GM19455 (cell line): ENCODE measurements at regions not wholly inside any gene's neighbourhood (a gene's known extent, or its start where the extent isn't known, plus 50 kb on each side); places are given as distances from the start of the nearest gene placed in this dataset.

Experiments
- ATAC-seq: cut with Tn5 transposase; IDR thresholded peaks from one replicate; pipeline ENCODE4 v1.9.1; 2021; ENCODE audit not compliant: unreplicated experiment

DNA sequence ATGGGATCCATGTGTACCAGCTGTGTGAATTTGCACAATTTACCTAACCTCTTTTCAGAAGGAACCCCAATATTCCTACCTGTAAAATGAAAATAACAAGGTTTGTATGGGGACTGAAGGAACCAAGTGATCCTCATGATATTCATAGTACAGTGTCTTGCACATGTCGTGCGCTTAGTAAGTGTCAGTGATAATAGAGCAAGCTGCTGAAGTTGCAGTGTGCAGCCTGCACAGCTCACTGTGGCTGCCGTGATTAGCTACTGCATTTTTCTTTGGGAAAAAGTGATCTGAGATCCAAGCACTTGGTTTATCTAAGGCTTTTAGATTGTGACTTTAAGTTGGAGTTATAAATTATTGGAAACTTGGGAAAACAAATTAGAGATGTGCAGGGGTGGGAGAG lies 135.9 kb upstream of the FRY start:
- no peak for ATAC-seq

DNA sequence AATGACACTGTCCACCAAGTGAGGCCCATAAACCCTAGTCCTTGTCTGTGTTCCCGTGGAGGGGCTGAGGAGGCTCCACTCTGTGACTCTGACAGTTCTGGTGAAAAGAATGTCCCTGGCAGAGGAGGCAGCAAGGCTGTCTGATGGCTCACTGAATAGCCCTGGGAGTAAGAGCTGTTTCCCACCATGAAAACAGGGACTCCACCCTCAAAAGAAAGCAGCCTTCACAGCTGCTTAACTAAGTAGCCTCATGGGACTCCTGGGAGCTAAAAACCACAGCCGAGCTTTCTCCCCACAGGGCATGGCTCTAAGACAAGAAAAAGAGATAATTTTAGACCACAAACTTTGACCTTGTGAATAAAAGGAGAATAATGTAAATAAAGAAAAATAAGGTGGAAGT lies 135.1 kb upstream of the FRY start:
- no peak for ATAC-seq

DNA sequence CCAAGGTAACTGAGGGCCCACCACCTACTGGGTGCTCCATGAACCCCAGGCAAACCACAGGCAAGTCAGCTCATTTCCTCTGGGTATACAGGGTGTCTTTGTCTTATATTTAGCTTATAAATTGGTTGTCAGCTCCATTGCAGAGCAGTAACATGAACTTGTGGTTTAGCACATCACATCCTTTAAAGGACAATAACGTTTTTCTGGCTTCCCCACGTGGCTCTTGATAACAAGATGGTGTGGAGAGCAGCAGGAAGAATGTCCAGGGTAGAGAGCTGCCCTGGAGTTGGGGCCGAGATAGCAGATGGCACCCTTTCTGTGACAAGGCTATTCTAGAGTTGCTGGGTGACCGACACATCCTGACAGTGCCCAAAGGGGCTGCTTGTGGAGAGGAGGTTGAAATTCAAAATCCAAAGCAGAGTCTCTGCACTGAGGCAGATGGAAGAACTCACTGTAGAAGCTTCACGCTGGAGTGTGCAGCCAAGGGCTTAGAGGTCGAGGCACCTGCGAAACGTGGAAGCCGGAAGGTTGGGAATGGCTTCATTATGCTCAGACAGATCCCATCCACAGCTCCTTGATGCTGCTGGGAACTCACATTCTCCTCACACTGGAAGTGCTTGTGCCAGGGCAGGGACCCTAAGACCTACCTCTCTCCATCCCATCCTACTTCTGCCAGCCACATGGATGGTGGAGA lies 133.0 kb upstream of the FRY start:
- no peak for ATAC-seq

DNA sequence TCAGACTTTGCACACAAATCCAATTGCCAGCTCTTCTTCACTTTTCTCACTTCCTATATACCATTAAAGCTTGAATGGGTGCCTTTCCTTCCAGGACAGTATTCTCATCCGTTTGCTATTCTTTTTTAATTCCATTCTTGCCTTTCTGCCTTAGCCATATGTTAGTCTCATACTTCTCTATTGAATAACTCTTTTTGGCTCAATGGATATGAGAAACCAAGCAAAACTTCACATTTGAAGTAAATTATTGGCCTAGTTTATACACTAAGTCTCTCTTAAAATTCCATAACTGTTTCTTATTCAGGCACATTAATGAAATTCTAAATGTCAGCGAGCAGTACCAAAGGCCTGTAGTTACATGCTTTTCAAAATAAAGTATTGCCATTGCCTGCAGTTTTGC lies 129.6 kb upstream of the FRY start:
- ATAC-seq: no peak

DNA sequence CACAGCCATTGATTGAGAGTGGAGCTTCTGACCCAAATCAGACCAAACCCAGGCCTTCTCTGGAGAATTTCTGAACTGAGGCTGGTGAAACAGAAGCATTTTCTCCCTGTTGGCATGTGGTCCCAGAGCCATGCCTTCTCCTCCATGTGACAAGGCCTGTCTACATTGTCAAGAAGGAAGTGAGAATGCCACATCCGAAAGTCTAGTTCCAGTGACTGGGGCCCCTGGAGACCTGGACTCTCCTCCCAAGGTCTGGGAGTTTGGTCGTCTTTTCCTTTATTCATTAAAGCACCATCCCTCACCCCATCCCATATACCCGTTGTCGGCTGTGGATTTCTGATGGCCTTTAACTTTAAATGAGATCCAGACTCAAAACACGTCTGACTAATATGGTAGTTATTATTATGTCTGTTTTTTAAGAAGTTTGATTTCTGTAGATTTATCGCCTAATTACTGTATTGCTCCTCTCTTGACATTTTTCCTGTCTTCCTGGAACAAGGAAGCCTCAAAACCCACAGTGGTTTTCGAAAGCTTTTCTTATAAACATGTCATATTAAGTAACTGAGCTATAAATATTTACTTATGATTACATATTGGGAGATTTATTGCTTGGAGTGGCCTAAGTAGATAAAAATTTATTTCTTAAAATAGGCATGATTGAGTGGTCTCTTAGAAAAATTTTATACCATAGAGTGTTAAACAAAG lies 128.3 kb upstream of the FRY start:
- ATAC-seq: no peak

DNA sequence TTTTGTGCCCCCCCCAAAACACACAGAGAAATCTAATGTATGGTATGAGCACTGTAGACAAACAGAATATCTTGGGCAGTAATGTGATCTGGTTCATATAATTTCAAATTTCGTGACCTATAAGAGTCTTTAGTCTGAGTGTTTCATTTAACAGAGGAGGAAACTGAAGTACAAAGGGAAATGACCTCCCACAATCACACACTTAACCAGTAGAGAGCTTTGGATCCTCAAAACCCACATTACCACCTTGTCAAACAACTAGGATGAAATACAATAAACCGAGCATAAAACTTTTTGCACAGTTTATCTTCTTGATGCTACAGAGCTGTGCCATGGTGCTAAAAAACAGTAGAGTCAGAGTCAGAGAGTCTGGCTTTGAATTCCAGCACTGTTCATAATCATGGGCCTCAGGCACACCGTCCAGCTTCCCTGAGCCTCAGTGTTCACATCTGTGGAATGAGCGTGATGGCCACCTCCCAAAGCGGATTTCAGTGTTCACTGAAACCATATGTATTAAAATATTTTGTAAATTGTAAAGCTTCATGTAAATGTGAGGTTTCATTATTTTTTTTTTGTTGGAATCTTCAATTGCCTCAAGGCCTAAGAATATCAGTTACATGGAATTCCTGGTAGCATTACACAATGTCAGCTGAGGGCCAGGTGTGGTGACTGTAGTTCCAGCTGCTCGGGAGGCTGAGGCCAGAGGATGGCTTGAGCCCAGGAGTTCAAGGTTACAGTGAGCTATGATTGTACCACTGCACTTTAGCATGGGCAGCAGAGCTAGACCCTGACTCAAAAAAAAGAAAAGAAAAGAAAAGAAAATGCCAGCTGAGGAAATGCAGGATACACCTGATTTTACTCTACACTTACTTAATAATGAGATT lies 126.4 kb upstream of the FRY start:
- ATAC-seq: no peak

DNA sequence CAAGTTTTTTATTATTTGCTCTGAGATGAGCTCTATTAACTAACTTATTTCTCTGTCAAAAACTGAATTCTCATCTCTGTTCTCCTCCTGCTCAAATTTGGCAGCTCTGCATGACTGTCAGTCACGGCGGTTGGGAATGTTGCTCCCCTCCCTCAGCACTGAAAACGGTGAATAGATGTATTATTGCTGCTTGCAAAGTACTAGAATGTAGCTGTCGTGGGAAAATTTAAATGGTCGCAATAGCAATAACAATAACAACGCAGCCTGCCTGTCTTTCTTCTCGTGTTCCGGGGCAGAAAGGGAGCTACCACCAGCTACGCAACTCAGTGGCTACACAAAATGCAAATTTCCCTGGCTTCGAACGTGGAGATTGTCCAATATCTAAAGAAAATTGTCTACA lies 125.6 kb upstream of the FRY start:
- ATAC-seq: no peak

DNA sequence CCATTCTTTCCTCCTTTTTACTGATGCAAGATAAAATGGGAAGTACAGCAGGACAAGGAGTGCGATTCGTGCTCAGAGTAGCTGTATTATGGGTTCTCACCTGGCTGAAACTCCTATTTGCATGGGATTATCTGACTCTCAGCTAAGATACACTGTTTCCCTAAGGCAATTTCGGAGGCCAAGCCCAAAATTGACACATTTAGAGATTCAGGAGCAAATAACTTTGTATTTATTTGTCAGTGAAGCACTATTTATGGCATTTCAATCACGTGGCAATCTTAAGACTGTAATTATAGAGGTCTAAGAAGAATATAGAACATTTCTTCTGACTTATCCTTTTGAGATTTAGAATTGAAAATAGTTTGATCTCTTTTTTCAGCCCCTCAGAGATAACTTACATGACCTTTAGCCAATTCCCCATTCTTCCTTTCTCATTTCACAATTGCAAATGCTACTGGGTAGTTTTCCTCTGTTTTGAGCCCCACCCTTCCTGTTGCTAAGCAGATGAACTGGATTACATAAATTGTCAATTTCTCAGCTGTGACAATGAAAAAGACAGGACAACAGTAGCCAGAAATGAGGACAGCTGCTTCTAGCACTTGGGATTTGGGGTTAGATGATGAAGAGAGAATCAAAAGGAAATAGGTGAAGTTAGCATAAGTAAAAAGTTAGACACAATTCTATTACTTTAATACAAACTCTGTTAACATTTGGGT lies 122.7 kb upstream of the FRY start:
- no peak for ATAC-seq

DNA sequence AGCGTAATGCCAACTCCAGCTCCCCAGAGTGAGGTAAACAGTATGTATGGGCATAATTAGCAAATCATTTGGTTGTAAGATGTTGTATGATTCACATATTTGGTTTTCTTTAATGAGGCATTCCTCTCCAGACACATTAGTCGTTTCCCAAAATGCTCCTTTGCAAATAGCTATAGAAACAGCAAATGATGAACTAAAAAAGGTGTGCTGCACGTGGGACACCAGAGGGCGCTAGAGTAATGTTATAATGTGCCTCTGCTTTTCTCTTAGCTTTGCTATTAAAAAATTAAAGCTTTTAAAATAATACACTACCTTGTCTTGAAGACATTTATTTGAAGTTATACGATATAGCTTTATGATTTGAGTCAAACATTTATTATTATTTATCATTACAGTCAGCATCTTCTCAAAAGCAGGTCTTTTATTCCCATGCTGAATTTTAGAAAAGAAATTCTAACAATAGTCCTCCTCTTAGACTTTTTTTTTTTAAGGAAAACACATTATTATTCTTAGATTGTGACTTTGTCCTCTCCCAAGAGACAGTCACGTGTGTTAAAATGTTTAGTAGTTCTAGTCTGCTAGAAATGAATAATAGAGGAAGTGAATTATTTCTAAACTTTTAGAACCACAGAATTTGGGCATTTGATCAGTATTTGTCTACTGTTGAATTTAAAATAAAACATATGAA lies 121.6 kb upstream of the FRY start:
- no peak for ATAC-seq

DNA sequence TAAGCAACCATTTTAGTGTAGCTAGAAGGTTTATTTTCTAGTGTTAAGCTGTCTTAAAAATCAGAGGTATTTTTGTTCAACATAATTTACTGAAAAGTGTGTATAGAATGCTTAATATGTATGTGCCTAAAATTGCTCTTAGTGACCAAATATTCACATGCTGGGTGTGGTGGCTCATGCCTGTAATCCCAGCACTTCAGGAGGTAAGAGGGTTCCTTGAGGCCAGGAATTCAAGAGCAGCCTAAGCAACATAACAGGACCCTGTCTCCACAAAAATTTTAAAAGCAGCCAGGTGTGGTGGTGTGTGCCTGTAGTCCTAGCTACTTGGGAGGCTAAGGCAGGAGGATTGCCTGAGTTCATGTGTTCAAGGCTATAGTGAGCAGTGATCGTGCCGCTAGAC lies 120.9 kb upstream of the FRY start:
- ATAC-seq: no peak

DNA sequence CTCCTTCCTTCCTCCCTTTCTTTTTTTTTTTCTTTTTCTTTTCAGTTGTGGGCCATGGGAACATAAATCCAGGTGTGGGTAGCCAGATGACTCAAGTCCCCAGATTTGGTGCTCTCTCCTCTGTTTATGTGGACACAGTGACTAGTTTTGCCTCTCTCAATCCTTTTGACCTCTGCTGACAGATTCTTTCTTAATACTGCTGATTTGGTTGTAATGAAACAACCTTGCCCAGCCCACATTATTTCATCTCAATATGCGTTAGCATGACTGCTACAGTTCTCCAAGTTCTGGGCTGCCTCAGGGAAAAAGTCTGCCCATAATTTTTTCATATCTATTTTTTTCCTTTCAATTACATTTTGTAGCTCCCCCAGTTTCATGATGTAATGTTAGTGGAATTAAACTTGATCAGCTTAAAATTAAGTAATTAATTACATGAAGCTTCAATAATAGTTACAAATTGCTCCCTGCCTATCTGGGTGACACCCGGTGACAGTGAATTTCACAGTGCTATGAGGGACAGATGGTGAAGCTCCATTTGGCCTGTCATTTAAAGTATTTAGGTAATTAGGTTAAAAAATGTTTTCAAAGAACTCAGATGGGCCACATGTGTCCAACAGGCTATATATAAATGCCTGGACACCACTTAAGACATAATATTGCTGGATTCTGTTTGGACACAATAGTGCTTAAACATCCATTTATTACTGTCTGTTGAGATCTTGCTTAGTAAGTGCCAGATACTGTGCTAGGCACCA lies 118.8 kb upstream of the FRY start:
- no peak for ATAC-seq

DNA sequence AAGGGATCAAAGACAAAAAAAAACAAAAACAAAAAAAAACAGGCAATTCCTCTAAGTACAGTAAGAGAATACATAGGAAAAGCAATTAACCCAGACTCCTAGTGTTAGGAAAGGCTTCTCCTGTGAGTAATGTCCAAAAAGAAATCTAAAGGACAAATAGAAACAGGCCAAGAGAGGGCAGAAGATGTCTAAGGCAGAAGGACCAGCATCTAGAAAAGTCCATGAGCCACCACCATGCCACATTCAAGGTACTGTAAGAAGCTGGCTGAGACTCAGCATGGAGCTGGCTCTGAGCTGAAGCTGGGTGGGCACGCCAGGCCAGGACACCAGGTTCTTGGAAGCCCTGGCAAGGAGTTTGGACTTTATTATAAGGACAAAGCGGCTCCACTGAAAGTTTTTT lies 118.1 kb upstream of the FRY start:
- ATAC-seq: no peak

DNA sequence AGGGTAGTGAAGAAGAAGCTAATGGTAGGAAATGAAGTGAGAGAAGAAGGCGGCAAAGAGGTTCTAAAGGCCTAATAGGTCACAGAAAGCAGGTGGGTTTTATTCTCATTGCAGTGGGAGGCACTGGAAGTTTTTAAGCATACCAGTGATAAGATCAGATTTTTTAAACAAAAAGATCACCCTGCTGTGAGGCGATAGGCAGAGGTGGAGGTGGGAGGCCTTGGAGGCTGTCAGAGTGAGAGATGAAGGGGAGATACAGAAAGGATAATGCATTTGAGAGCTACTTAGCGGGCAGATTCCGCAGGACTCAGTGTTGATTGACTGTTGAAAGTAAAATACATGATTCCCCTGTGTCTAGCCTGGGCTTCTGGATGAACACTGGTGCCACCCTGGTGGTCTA lies 116.7 kb upstream of the FRY start:
- no peak for ATAC-seq

DNA sequence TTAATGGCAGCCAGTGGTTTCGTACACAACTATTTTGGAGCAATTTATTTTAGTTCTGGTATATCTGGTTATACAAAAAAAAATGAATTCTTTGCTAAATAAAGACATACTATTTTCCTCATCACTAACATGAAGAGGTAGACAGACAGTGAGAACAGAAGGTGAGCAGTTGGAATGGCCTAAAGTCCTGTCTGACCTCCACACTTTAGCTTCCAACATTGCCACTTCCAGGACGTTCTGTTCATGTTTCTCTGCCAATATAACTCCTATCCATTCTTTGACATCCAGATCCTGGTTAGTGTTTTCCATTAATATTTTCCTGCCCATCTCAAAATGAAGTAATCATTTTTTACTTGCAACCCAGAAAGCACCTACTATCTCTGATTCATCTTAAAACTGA lies 112.9 kb upstream of the FRY start:
- ATAC-seq: no peak

DNA sequence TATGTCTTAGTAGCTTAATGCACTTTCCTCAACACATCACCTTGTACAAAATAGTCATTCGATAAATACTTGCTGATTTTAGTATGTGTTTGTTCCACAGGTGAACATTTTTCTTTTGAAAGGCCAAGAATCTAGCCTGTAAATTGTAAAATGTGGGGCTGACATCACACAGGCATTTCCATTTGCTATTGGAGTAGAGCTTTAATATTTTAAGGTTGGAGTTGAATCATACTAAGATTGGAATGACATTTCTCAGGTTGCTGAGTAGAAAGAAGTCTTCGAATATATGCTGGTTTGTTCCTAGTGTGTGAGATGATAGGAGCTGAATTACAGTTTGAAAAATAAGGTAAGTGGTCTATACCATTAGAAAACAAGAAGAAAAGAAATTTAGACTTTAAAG lies 112.3 kb upstream of the FRY start:
- ATAC-seq: no peak

DNA sequence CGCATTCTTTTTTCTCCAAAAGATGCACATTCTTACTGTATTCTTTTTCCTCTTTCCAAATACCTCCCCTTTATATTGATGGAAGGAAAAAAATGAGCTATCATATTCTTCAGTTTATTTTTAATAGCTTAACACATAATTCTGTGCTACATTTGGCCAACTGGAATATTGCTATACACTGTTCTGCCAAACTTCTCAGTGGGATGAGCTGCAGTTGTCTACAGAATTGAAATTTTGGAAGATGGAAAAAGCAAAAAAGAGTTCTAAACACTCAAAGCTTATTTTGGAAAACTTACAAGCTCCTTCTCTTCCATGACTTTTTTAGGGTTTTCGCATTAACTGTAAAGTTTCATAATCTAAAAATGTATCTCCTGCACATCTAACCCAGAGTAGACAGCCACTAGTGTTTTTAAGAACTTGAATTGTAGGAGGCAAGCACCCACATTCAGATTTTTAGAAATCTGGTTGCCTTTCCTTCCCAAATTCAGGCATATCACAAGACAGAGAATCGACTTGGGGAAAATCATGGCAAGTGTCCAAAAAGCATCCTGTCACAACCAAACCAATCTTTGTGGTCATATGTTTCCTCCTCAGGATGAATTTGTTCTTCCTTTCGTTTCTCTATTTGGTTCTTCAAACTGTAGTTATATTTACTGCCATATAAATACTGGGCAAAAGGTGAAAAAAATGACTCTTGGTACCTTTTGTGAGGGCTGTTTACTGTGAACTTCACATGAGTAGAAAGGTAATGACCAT lies 111.4 kb upstream of the FRY start:
- ATAC-seq: no peak

DNA sequence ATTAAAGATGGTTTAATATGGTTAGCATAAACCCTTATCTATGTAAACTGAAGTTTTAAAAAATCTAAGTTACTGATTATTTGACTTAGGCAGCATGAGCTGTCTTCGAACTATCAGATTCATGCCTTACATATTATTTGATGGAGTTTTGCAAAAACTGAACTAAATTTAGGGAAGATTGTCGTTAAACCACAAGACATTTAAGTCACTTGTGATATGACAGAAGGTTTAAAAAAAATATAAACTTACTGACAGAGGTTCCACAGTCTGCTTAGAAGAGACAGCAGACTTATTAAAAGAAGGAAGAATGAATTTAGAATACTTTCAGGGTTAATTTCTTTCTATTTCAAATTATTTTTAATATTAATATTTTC lies 110.9 kb upstream of the FRY start:
- ATAC-seq: no peak

DNA sequence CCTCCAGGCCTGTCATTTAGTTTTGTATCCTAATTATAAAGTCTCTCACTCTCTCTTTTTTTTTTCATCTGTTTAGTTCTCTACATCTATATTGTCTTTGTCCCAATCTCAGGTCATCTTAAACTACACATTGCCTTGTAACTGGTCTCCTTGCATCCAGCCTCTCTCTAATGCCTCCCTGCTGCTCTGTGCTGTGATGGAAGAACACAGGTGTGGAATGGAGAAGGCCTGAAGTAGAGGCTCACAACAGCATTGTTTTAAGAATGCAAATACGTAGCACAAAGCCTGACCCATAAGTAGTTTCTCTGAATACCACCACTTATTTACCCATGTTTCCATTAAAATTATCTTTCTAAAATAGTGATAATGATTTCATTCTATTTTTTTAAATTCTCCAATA lies 108.8 kb upstream of the FRY start:
- ATAC-seq: no peak

DNA sequence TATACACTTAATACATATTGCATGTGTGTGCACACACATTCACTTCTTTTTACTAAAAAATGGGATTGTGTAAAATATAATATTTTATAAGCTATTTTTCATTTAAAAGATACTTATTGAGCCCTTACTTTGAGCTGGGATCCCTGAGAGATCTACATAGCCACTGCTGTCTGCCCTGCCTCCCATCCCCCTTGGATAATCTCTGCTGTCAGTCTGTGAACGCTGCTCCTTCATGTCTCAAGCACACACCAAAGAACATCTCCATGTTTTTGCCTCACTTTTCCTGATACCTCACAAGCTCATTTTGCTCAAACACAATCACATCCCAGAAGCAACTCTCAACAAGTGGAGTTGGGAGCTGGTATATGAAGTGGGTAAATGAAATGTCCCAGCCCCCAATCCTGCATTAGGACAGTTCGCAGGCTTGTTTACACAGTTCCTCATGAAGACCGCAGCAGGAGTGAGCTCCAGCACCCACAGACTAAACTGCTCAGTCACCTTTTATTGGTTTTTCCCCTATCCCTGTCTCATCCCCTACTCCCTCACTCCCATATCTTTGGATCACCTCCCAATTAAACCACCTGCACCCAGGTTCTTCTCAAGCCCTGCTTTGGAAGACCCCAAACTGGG lies 108.3 kb upstream of the FRY start:
- no peak for ATAC-seq
